Panc1 (cell line): ENCODE measurements at regions not wholly inside any gene's neighbourhood (a gene's known extent, or its start where the extent isn't known, plus 50 kb on each side); places are given as distances from the start of the nearest gene placed in this dataset.

Experiments used
- ATAC-seq: fragments of 200-7000 bp; cut with Tn5 transposase; 2 replicates; pipeline ENCODE4 v1.9.1; 2020; ENCODE audit warnings: mild to moderate bottlenecking, moderate library complexity
- BruUV-seq: library from RNA; stranded (reverse); fragments of 400-500 nt; replicated peaks from 2 replicates; lab custom pipeline; 2021; lab: Mats Ljungman, UMichigan
- CTCF ChIA-PET: fragments of 300-600 bp; sonication (Branson Sonifier 250); formaldehyde crosslinking; loops from one replicate; lab custom pipeline; 2022; ENCODE audit warnings: antibody characterized with exemption; lab: Charles Lee
- POLR2A ChIA-PET: fragments of 300-600 bp; sonication (Branson Sonifier 250); formaldehyde crosslinking; loops from one replicate; lab custom pipeline; 2022; ENCODE audit warnings: antibody characterized with exemption; lab: Charles Lee
- DNase-seq: peaks from one replicate; pipeline ENCODE4 v3.0.0-alpha.2; 2010; ENCODE audit warnings: low read depth, low spot score
- H3K27ac ChIP-seq: 2 replicates; pipeline ENCODE4 v1.5.1; 2011; ENCODE audit warnings: mild to moderate bottlenecking, low read length, inconsistent platforms
- H3K27me3 ChIP-seq: fragments of 200-500 bp; sonication (Bioruptor generic); 2 replicates; pipeline ENCODE4 v1.6.0; 2014; ENCODE audit warnings: low read length, inconsistent platforms; ENCODE audit not compliant: control insufficient read depth, insufficient read depth
- H3K36me3 ChIP-seq: fragments of 200-500 bp; sonication (Bioruptor generic); 2 replicates; pipeline ENCODE4 v1.5.1; 2014; ENCODE audit warnings: inconsistent platforms, mild to moderate bottlenecking, low read length, moderate library complexity; ENCODE audit not compliant: control insufficient read depth, insufficient read depth
- H3K4me1 ChIP-seq: 2 replicates; pipeline ENCODE4 v1.5.1; 2011; ENCODE audit warnings: inconsistent platforms, mild to moderate bottlenecking, low read length, moderate library complexity; ENCODE audit not compliant: control insufficient read depth, insufficient read depth
- H3K4me3 ChIP-seq, 2 experiments: 2 replicates each; pipeline ENCODE4 v1.5.1; 2011 to 2012; ENCODE audit warnings: low read depth in 2 of 2, low read length in 2 of 2, mild to moderate bottlenecking in 2 of 2, inconsistent platforms in 1 of 2, moderate library complexity in 1 of 2
- H3K9me3 ChIP-seq: fragments of 200-500 bp; sonication (Bioruptor generic); 2 replicates; pipeline ENCODE4 v1.5.1; 2014; ENCODE audit warnings: low read depth, mild to moderate bottlenecking, inconsistent platforms, low read length, moderate library complexity; ENCODE audit not compliant: control insufficient read depth, insufficient read depth
- CTCF ChIP-seq: fragments of 450-650 bp; IDR thresholded peaks from 2 replicates; pipeline ENCODE4 v1.5.1; 2017; ENCODE audit warnings: mild to moderate bottlenecking
- POLR2AphosphoS5 ChIP-seq: IDR thresholded peaks from 2 replicates; pipeline ENCODE4 v1.6.1; 2012; ENCODE audit warnings: mild to moderate bottlenecking, low read depth, low read length, moderate library complexity
- REST ChIP-seq, 2 experiments: IDR thresholded peaks; 2 replicates each; pipeline ENCODE4 v1.6.1; 2011 to 2012; ENCODE audit warnings: low read depth in 2 of 2, control low read depth in 1 of 2, low read length in 1 of 2, mild to moderate bottlenecking in 1 of 2, moderate library complexity in 1 of 2; ENCODE audit not compliant: insufficient read depth in 1 of 2
- SIN3A ChIP-seq: IDR thresholded peaks from 2 replicates; pipeline ENCODE4 v1.6.1; 2012; ENCODE audit warnings: low read depth, mild to moderate bottlenecking, low read length, moderate library complexity, borderline replicate concordance; ENCODE audit not compliant: insufficient read depth
- TCF7L2 ChIP-seq: IDR thresholded peaks from 2 replicates; pipeline ENCODE4 v1.6.1; 2011; ENCODE audit warnings: mild to moderate bottlenecking, low read depth, low read length, inconsistent platforms
- in situ Hi-C: cut with HindIII; loops from 2 replicates; pipeline ENCODE4 v1.10.0; 2016; ENCODE audit warnings: low sequenced_read_pairs, low pct_unique_long_range_greater_than_20kb
- intact Hi-C: fragments of 100-400 bp; cut with micrococcal nuclease; formaldehyde crosslinking; loops from one replicate; pipeline ENCODE4 v1.10.0; 2022; ENCODE audit not compliant: unreplicated experiment

GRCh38 chr20:22723659-22724058 is 139.3 kb upstream of the FOXA2 start:
- no peaks in the 10 kb centered on the region for H3K27me3 ChIP-seq
- H3K4me1 ChIP-seq = no peaks in the 10 kb centered on the region
- H3K4me3 ChIP-seq = no peak overlapping the region
- H3K36me3 ChIP-seq = no peaks in the 10 kb centered on the region
- no peak for DNase-seq
- intact Hi-C loops = no loop called here
- in situ Hi-C loops = no loop called here
- H3K9me3 ChIP-seq = no peaks in the 10 kb centered on the region
- POLR2A ChIA-PET = no interaction called here
- TF ChIP-seq REST (IDR thresholded peaks at IDR 0.05; ENCODE audit: insufficient read depth in 1 of 2, low read depth in 2 of 2, low read length in 1 of 2) (no peak), TCF7L2 (no peak), CTCF (no peak), SIN3A (no peak), POLR2AphosphoS5 (no peak)
- CTCF ChIA-PET = interaction anchor here (1.0 kb wide), 1 partner anchor 32 kb away, joined by 3 read pairs; no protein-coding TSS in a partner anchor
- BruUV-seq = no TSS peak
- no peak for ATAC-seq
- H3K27ac ChIP-seq = no peak overlapping the region

- CTCF ChIA-PET = no interaction called here
- in situ Hi-C loops = no loop called here
- TF ChIP-seq CTCF (no peak), TCF7L2 (no peak), POLR2AphosphoS5 (no peak), REST (IDR thresholded peaks at IDR 0.05; ENCODE audit: insufficient read depth in 1 of 2, low read depth in 2 of 2, low read length in 1 of 2) (no peak), SIN3A (no peak)
- Histone ChIP-seq H3K4me3 (no peak overlapping the region), H3K4me1 (no peaks in the 10 kb centered on the region), H3K27me3 (no peaks in the 10 kb centered on the region), H3K9me3 (no peaks in the 10 kb centered on the region), H3K27ac (no peak overlapping the region), H3K36me3 (no peaks in the 10 kb centered on the region)
- POLR2A ChIA-PET = no interaction called here
- no TSS peak for BruUV-seq
- intact Hi-C loops = no loop called here
- DNase-seq (no peak), ATAC-seq (no peak)
Observed at GRCh38 chr20:22728146-22728745, 143.9 kb upstream of the FOXA2 start.
